ENCODE measurements at regions not wholly inside any gene's neighbourhood (a gene's known extent, or its start where the extent isn't known, plus 50 kb on each side); places are given as distances from the start of the nearest gene placed in this dataset.

- peak; percentile 59; the same call in 1 of the 2 replicates for TF ChIP-seq CTCF (conservative IDR thresholded peaks at IDR 0.05)
- TF ChIP-seq EZH2 (IDR thresholded peaks at IDR 0.05; ENCODE audit: low read depth) = no peak
Observed at GRCh38 chr5:23332650-23333251, 174.7 kb upstream of the PRDM9 start.

Measured in PC-9 (cell line).